Pancreas (tissue), 10 donors: ENCODE measurements at regions not wholly inside any gene's neighbourhood (a gene's known extent, or its start where the extent isn't known, plus 50 kb on each side); places are given as distances from the start of the nearest gene placed in this dataset.

Source experiments
- ATAC-seq, 4 donors: fragments of 200-7000 bp; cut with Tn5 transposase; one replicate each; pipeline versions ENCODE4 v1.8.0 to v1.9.1; 2020; ENCODE audit warnings: mild to moderate bottlenecking in 4 of 4, moderate library complexity in 4 of 4
- DNase-seq, 6 donors: peaks; one replicate each; pipeline ENCODE4 v3.0.0-alpha.2; 2020
- FAIRE-seq: peaks from 2 replicates; lab custom pipeline; 2012; peaks lifted over from hg19 to GRCh38; lab: Jason Lieb, UNC
- H3K27ac ChIP-seq, 4 donors: fragments of 200-600 bp; sonication (generic); 1 replicate in 3 of 4; 2 replicates in 1 of 4; pipeline versions ENCODE4 v1.5.0 to v1.8.0; 2020
- H3K27me3 ChIP-seq, 4 donors: fragments of 200-600 bp; one replicate each; pipeline ENCODE4 v1.8.0; 2021
- H3K36me3 ChIP-seq, 3 donors: fragments of 200-600 bp; sonication (generic) in 1 of 3; one replicate each; pipeline versions ENCODE4 v1.5.0 to v1.8.0; 2020 to 2021
- H3K4me1 ChIP-seq, 3 donors: fragments of 200-600 bp; one replicate each; pipeline ENCODE4 v1.8.0; 2021
- H3K4me3 ChIP-seq, 4 donors: fragments of 200-600 bp; sonication (generic) in 2 of 4; one replicate each; pipeline versions ENCODE4 v1.5.0 to v1.8.0; 2020 to 2021
- H3K9me3 ChIP-seq, 4 donors: fragments of 200-600 bp; one replicate each; pipeline ENCODE4 v1.8.0; 2021
- WGBS, 2 donors: extraction: QIAGEN DNeasy Blood & Tissue Kit; methylation state at CpG; one replicate each; pipeline ENCODE4 v1.1.7; 2013; 5-methylcytosine and 5-hydroxymethylcytosine counted together
- intact Hi-C, 3 donors: fragments of 100-400 bp; cut with DNase I; formaldehyde crosslinking; loops; one replicate each; pipeline versions ENCODE4 v1.11.1 to v1.14.2; 2022
- TF ChIP-seq, protein P1 (sequence below), 4 donors: fragments of 200-600 bp; sonication (generic) in 3 of 4; IDR thresholded peaks; one replicate each; pipeline versions ENCODE4 v1.5.0 to v1.8.0; 2021; ENCODE audit warnings: antibody characterized with exemption in 4 of 4
- donor health status: healthy with polysubstance abuse.
- donor health status: DM: no; HTN: no; CAD: no; lungs with moderate emphysema.
- donor health status: DM: no; HTN: no; CAD: no.
- donor health status: control.
- donor health status: control.
- donor health status: Bipolar disorder and iron deficiency.
- donor health status: DM: yes; HTN: yes; CAD: no.
- donor health status: DM: no; HTN: no; CAD: no.
- donor health status: DM: no; HTN: no; CAD: no.
- donor health status: DM: yes; HTN: yes; CAD: no.

DNA sequence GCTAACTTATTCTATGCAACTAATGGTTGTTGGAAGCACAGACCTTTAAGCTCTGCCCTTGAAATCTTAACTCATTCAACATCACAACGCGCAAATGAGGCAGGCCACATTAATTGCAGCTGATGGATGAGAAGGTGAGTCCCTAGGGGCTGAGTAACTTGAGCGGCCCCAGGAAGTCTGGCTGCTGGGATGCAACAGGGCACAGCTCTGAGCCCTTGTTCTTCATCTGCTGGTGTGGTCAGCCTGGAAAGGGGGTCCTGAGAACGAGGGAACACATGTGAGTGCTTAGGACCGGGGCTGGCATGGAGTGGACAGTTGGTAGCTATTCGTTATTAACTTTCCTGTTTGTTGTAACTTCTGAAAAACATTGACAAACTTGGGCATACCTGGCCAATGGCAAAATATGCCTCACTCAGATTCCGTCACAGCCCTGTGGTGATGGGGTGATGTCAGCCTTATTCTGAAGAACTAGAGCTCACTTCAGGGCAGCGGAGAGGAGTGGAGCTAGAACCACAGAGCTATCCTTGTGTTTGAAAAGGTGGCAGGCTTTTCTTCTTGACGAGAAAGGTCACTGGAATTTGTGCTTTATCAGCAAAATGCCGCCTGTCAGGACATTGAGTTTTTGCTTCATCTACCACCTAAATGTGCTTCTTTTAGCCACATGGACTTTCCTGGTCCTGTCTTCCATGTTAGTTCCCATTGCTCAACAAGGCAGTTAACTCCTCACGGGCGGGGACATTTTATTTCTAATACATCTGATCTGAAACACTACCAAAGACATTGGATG lies 145.9 kb upstream of the FHL2 start:
- no peak overlapping the region for H3K4me3 ChIP-seq
- no peaks in the 10 kb centered on the region for H3K9me3 ChIP-seq
- ATAC-seq (no peak), DNase-seq (no peak), FAIRE-seq (no peak)
- TF ChIP-seq, protein P1, sequence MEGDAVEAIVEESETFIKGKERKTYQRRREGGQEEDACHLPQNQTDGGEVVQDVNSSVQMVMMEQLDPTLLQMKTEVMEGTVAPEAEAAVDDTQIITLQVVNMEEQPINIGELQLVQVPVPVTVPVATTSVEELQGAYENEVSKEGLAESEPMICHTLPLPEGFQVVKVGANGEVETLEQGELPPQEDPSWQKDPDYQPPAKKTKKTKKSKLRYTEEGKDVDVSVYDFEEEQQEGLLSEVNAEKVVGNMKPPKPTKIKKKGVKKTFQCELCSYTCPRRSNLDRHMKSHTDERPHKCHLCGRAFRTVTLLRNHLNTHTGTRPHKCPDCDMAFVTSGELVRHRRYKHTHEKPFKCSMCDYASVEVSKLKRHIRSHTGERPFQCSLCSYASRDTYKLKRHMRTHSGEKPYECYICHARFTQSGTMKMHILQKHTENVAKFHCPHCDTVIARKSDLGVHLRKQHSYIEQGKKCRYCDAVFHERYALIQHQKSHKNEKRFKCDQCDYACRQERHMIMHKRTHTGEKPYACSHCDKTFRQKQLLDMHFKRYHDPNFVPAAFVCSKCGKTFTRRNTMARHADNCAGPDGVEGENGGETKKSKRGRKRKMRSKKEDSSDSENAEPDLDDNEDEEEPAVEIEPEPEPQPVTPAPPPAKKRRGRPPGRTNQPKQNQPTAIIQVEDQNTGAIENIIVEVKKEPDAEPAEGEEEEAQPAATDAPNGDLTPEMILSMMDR (IDR thresholded peaks at IDR 0.05): no peak
- intact Hi-C loops: no loop called here
- H3K36me3 ChIP-seq: no peaks in the 10 kb centered on the region
- no peaks in the 10 kb centered on the region for H3K4me1 ChIP-seq
- no peaks in the 10 kb centered on the region for H3K27me3 ChIP-seq
- no peak overlapping the region for H3K27ac ChIP-seq
- 60 to 72% methylated on average over 12 of the region's 12 CpGs for WGBS, 2 donors

DNA sequence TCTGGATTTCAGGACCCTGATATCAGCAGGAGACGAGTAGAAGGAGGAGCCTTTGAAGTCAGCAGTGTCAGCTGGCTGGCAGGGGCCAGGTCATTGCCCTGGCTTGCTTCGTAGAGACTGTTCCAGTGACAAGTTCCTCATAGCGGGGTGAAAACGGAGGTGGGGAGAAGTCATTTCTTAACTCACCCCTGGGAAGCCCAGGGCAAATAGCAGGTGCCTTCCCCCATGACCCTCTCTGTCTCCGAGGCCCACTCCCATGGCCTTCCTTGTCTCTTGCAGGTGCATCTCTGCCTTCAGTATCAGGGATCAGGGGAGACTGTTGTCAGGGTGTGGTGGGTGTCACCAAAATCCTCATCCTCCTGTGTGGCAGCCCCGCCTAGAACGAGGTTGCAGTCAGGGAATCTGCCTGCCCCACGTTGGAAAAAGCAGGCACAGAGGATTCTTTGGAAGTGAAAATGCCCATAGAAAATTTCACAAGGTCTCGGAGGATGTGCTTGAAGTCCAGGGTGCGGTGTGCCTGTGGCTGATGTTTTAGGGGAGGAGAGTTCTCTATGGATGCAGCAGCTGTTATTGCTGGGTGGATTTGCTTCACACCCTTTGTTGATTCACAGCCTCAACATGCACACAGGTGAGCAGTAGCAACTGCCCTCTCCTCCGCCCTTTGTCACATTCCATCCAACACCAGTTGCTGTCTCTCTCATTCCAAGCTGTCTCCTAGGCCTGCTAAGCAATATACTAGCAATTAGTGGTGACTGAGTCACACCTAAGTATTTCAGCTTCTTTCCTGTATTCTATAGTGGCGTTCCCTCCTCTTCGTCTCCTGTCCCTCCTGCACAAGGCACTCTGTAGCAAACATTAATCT lies 142.6 kb upstream of the FHL2 start:
- no peak for FAIRE-seq
- intact Hi-C loops: no loop called here
- no peak for ATAC-seq

GRCh38 chr2:105540642-105541041 lies 141.8 kb upstream of the FHL2 start:
- WGBS, 2 donors: 35 to 38% methylated on average over 2 of the region's 2 CpGs
- ATAC-seq (no peak), FAIRE-seq (no peak), DNase-seq (no peak)
- no peaks in the 10 kb centered on the region for H3K36me3 ChIP-seq
- TF ChIP-seq, protein P1 (IDR thresholded peaks at IDR 0.05): no peak
- no peaks in the 10 kb centered on the region for H3K9me3 ChIP-seq
- H3K27ac ChIP-seq: no peak overlapping the region
- intact Hi-C loops: no loop called here
- no peaks in the 10 kb centered on the region for H3K27me3 ChIP-seq
- H3K4me1 ChIP-seq: no peaks in the 10 kb centered on the region
- no peak overlapping the region for H3K4me3 ChIP-seq

More for the DNA sequence above, 142.6 kb upstream of the FHL2 start:
- TF ChIP-seq, protein P1 (IDR thresholded peaks at IDR 0.05): no peak
- Histone ChIP-seq H3K27me3 (no peaks in the 10 kb centered on the region), H3K9me3 (no peaks in the 10 kb centered on the region), H3K27ac (no peak overlapping the region), H3K4me3 (no peak overlapping the region), H3K36me3 (no peaks in the 10 kb centered on the region), H3K4me1 (no peaks in the 10 kb centered on the region)
- 63% methylated on average over 13 of the region's 13 CpGs for WGBS, 2 donors
- DNase-seq: no peak

- intact Hi-C loops: no loop called here
- H3K27me3 ChIP-seq: no peaks in the 10 kb centered on the region
- TF ChIP-seq, protein P1 (IDR thresholded peaks at IDR 0.05): no peak
- H3K27ac ChIP-seq: no peak overlapping the region
- no peaks in the 10 kb centered on the region for H3K9me3 ChIP-seq
- H3K4me1 ChIP-seq: no peaks in the 10 kb centered on the region
- no peaks in the 10 kb centered on the region for H3K36me3 ChIP-seq
- DNase-seq: no peak
- ATAC-seq: no peak
- no peak for FAIRE-seq
- WGBS, 2 donors: 57% methylated on average over 6 of the region's 6 CpGs
- no peak overlapping the region for H3K4me3 ChIP-seq
Observed at GRCh38 chr2:105539331-105539730, 140.5 kb upstream of the FHL2 start.
